Skin of body (tissue), 1 donor: ENCODE measurements at regions not wholly inside any gene's neighbourhood (a gene's known extent, or its start where the extent isn't known, plus 50 kb on each side); places are given as distances from the start of the nearest gene placed in this dataset.

Experiments used
- DNase-seq: peaks from one replicate; lab custom pipeline; 2025; lab: John Stamatoyannopoulos, UW

DNA sequence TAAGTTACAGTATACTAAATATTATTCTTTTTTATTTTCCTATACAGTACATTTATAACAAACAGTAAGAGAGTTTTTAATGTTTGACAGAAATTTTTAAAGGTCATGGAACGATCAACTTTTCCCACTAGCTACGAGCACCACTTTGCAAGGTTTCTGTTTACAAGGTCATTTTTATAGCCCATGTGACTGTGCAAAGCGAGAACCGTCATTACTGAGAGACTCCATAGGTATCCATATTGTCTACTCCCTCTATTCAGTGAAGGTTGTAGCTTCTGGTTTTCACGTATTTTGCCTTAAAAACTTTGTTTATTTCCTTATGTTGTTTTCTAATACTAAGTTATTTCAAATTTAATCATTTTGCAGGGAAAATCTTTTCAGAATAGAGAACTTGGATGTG lies 186.3 kb upstream of the RGMB start:
- no peak for DNase-seq

DNA sequence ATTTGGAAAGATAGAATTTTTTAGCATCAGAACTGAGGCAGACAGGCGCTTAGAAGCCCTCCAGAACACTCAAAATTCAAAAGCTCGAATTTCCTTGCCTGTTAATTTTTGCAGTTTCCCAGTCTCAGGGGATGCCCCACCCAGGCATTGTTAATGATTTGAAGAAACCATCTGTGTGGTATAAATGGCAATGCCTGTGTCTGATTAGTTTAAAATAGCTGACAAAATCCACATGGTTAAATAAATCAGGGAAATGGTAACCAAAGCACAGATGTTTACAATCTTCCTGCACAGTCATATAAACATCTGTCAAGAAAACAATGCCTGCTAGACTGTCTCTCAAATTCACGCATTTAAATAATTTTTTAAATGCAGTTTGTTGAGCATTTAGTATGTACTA lies 185.2 kb upstream of the RGMB start:
- peak; percentile 91 for DNase-seq

DNA sequence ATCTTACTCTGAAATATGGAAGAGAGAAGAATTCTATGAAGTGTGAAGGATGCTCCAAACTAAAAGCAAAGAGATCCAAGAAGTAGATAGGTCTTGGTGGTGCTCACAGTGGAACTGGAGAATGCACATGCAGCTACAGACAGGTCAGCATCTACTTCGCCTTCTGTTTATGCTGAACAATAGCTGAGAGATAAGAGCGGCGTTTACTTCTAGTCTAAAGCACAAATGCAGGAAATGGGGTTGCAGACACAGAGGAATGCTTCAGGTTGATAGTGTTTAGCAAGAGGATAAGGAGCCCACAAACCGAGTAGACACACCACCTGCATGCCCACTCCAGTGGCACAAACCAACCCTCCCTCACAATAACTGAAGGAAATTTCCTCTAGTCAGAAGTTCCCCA lies 180.0 kb upstream of the RGMB start:
- DNase-seq, result no peak

DNA sequence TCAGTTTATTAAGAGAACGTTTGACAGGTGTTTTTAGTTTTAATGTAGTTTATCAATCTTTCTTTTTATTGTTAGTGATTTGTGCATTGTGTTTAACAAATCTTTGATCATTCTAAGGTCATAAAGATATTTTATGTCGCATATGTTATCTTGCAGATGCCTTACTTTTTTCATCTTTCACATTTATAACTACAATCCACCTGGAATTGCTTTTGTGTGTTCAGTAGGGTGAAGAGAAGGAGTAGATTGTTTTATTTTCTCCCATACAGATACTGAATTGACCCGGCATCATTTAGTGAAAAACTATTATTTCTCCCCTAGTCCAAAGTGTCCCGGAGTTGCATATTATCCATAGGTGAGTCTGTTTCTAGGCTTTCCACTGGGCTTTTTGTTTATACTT lies 179.4 kb upstream of the RGMB start:
- no peak for DNase-seq

DNA sequence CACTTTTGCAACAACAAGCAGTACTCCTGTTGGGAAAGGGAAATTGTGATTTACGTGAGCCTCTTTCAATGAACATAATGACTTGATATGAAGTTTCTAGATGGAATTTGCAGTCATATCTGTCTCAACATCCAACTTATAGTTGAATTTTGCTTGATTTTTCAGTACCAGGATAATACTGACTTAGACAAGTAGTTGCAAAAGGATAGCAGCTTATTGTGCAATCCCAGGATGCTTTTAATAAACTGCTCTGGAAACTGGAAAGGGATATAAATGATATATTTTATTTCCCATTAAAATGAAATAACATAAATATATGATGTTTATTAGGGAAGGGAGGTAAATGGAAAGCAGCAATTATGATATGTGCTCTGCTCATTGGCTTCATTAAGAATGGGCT lies 174.4 kb upstream of the RGMB start:
- DNase-seq, result no peak

DNA sequence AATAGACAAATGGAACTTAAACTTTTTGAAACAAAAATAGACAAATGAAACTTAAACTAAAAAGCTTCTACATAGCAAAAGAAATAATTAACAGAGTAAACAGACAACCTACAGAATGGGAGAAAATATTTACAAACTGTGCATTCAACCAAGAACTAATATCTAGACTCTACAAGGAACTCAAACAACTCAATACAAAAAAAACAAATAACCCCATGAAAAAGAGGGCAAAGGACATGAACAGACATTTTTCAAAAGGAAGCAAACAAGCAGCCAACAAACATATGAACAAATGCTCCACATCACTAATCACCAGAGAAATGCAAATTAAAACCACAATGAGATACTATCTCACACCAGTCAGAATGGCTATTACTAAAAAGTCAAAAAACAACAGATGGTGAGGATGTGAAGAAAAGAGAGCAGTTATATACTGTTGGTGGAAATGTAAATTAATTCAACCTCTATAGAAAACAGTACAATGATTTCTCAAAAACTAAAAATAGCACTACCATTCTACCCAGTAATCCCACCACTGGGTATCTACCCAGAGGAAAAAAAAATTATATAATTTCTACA lies 170.8 kb upstream of the RGMB start:
- DNase-seq, result no peak

DNA sequence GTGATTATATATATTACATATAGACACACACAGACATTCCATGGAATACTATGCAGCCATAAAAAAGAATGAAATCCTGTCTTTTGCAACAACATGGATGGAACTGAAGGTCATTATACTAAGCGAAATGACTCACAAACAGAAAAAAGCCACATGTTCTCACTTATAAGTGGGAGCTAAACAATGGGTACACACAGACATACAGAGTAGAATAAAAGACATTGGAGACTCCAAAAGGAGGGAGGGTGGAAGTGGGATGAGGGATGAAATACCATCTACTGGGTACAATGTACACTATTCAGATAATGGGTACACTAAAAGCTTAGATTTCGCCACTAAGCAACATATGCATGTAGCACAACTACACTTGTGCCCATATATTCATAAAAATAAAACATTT lies 170.0 kb upstream of the RGMB start:
- no peak for DNase-seq

DNA sequence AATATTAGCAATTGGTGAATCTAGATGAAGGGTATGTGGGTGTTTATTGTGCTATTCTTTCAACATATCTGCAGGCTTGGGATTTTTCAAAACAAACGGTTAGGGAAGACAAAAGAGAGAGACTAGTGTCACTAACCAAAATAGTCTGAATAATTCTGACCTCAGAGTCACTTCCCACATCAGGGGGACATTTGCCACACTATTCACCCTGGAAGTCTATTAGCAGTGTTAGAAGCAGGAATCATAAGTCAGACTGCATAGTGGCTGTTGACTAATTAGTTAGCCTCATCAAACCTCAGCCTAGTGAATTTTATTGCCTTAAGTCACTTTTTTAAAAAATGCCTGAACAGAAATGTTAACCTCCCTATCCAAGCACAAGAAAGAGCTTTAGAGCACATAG lies 169.2 kb upstream of the RGMB start:
- DNase-seq, result no peak

DNA sequence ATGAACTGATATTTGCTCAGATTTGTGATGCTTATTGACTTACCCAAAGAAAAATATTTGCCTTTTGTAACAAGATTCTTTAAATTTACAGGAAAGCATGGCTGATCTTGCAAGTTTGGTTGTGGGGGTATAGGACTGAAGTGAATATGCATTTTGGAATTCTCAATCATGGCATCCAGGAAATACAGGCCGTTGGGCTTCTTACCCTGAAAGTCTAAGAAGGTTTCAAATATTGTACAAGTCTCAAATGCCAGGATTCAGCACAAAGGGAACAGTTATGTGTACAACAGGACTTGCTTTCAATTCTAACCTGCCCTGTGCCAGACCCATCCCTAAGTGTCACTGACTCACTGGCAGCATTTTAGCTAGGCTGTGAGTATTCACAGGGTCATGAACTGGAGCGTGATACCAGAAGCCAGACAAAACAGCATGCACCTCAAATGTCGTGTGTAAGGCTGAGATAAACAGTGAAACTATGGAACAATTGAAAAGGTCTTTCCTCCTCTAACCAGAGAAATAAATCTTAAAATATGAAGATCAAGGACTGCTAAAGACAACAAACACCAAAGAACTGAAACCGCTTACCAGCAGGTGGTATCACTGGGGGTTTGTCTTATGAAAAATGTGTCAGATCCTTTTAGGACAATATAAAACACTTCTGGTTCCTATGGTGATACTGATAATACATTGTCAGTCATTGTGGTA lies 168.6 kb upstream of the RGMB start:
- no peak for DNase-seq

DNA sequence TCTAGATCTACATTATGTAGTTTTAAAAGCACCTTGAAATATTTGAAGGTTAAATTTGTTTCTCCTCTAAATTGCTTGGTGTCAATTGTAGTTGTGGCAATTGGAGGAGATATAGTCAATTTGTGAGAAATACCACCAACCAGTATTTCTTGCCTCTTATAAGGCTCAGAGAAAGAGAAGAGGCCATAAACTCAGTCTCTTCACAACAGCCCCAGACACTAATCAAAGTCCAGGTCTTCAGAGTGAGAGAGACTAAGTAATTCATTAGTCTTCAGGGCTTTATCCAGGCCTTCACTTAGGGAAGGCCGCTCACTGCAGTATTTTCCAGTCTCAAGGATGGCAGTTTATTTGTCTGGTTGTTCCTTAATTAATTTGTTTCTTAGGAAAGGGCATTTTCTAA lies 168.0 kb upstream of the RGMB start:
- no peak for DNase-seq

DNA sequence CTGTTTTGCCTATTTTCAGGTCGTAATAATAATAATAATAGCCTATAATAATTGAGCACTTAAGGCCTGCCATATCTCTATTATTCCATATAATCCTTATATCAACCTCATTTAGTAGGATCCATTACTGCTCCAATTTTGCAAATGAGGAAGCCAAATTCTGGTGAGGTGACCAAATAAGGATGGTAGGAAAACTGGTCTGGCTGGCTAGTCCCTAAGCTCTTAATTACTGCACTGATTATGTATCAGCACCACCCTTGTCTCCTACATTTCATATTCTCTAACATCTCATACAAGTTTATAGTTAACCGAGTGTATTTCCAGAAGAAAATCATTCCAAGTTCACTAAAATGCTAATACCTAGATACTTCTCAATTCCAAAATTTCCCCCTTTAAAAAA lies 166.5 kb upstream of the RGMB start:
- DNase-seq, result no peak

DNA sequence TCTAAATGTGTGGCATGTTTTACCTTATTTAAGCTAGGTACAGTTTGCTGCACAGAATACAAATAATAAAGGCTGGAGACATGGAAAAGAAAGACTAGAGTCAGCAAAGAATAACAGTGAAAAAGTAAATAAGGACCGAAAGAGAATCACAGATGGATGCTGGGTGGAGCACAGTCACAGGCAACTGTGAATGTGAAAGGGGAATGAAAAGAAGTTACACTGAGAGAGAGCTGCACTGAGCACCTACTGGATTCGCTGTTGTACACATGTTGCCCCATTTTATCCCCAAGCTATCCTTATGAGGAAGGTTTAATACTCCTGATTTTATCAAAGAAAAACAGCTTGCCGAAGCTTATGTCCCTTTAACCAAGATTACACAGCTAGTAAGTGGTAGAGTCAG lies 165.4 kb upstream of the RGMB start:
- DNase-seq, result no peak

DNA sequence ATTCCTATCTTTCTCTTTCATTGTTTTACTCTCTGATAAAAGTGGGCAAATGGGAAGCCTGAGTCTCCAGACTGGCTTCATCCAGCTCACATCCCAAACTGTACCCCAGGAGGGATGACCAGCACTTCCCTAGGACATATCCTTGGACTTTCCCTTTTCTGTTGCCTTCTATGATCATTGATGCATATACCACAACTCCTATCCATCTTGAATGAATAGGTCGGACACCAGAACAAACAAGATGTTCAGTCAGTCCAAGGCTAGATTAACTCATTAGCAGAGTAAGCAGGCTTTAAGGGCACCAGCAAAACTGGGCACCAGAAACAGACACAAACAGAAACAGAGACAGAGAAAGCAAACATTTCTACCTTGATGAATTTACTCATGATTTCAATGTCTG lies 159.1 kb upstream of the RGMB start:
- no peak for DNase-seq

DNA sequence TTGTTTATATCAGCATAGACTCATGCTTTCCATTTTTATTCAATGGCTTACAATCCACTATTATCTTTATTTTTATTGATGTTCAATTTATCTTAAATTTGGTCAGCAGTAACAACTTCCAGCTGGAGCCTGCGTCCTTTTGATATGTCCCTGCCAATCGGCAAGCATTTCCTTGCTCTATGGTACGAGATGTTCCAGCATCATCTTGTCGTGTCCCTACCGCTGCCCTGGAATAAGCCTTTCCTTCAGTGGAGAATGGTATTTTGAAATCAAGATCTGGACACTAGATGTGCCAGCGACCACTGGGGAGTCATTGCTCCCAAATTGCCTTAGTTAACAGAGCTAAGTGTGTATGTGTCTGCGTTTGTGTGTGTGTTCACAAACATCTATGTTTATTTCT lies 151.6 kb upstream of the RGMB start:
- DNase-seq, result no peak

DNA sequence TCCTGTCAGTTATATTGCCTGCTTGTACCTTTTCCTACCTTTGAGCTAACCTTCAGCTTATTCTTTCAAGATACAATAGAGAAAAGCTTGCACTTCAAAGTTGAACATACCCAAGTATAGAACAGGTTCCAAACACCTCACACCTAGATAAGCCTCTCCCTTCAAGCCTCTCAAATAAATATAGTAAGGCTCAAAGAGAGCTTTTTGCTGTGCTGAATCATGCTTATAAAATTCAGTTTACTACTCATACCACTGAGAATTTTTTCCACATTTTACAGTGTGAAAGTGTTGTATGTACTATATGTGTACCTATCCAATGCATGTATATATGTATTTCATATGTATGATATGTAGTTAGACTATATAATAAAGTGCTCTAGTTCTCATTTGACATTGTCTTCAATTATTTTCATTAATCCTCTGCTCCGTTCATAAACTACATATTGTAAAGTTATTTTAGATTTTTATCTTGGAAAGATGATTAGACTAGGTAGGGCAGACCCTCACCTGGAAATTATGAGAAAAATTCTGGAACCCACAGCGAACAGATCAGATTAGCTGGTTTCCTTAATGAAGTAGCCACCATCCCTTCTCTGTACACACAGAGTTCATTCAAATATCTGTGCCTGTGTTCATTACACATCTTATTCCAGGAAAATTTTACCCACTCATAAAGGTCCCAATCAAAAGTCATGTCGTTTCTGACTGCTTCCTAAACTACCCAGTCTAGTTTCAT lies 149.2 kb upstream of the RGMB start:
- no peak for DNase-seq

DNA sequence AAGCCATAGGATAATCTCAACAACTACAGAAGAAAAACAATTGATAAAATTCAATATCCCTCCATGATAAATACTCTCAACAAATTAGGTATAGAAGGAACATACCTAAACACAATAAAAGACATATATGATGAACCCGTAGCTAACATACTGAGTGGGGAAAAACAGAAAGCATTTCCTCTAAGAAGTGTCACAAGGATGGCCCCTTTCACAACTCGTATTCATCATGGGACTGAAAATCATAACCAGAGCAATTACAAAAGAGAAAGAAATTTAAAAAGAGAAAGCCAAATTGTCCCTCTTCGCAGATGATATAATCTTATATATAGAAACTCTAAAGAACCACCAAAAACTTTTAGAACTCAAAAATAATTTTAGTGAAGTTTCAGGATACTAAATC lies 146.3 kb upstream of the RGMB start:
- DNase-seq, result no peak

DNA sequence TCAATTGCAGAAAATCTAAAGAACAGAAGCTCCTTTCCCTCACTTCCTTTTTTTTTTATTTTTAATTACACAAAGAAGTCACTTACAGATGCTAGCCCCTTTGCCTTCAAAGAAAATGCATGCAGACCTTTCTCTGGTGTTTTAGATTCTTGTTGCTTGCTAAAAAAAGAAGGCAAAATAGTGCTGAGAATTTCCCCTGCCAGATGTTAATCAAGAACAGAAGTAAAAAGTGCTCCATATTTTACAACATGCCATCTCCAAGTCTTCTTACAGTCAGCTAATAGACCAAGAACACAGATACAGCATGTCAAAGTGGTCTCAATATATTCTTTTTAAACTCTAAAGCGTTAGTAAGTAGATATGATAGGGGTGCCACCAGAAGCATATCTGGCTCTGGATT lies 142.8 kb upstream of the RGMB start:
- no peak for DNase-seq

DNA sequence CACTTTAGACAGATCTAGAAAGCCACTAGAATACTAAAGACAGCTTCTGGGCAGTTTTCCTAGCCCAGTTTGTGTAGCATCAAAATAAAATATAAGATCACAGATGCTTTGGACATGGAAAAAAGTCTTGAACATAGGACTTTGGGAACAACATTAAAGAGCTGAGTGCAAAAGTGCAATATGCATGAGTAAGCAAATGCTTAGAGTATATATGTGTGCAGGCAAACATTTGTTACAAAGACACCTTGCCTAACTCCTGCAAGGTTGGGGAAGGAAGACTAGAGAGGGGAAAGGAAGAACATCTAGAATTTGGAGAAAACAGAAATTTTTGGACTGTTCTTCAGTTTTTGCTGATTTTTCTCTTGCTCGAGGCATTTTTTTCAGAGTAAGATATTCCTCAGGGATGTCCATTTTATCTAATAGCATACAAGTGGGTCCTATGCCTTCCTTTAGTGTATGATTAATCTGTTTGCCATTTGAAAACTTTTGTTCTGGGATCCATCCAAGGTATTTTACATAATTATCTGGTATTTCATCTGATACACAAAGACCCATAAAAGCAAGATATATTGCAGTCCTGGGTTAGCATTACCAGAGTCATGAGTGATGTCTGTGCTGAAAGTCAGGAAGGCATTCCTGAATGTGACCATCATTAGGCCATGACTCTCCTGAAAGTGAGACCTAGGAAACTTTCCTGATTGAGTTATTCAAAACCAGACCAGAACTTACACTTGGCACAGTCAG lies 142.0 kb upstream of the RGMB start:
- DNase-seq, result no peak

DNA sequence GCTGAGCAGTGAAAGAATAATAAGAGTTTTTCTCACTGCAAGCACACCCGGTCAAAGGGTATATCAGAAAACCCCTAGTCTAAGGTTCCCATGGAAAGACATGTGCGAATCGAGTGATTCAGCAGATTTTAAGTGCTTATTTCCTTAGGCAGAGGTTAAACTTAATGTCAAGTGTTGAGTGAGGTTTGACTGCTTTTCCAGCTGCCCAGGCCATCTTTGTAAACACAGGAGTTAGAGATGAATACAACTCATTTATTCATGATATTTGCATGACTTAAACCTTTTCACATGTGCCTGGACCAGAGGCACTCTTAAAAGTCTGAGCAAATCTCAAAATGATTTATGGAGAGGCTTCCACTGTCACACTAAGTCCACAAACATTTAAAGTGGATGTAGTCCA lies 137.8 kb upstream of the RGMB start:
- no peak for DNase-seq

DNA sequence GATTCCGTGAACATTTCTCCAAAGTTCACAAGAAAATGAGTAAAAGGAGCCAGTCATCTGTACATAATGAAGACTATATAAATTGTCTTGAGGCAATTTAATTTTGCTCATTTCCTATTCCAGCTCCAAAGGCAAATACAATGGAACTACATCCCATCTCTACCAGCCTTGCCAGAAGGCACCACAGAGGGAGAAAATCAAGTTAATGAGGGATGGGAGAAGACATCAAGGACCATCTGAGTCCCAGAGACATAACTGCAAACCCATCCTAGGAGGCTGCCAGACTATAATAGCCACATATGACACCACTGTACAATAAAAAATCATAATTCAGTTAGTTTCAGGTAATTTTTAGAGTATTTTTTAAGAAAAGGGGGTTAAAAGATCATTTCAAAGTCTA lies 136.3 kb upstream of the RGMB start:
- no peak for DNase-seq

DNA sequence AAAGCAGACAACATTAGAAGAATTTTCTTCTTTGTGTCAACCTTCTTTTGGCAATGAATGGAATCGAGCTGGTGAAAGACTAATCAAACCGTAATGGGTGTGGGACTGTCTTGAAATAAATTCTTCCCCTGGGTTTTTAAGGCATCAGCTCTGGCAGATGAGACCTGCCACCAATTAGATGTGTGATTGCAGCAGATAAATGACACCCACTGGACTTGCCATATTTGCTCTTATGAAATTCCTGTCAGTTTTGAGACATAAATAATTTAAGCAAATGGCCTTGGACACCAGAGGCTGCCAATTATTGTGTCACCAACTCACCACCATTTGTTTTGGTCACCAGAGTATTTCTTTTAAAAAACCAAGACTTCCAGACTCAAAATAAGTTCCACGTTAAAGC lies 135.9 kb upstream of the RGMB start:
- DNase-seq, result no peak

DNA sequence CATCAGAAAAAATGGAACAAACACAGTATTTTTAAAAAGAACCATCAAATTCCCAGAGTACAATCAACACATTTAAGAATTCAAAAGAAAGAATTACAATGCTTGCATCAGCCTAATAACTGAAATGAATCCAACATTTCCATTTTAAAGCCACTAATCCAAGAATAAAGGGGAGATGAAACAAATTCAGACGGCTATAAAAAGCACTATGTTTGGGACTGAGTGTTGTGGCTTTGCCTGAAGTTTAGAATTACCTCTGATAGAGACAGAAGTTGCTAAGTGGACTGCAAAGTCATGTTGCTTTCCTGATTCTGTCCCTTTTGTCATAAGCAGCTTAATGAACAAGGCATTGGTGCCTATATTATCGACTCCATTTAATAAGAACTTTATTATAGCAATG lies 135.4 kb upstream of the RGMB start:
- no peak for DNase-seq
